22Rv1 (cell line): ENCODE measurements at regions not wholly inside any gene's neighbourhood (a gene's known extent, or its start where the extent isn't known, plus 50 kb on each side); places are given as distances from the start of the nearest gene placed in this dataset.

Experiments used
- H3K27ac ChIP-seq: fragments of 450-650 bp; 2 replicates; pipeline ENCODE4 v1.5.1; 2017
- CTCF ChIP-seq: fragments of 450-650 bp; IDR thresholded peaks from 2 replicates; pipeline ENCODE4 v1.5.1; 2017; ENCODE audit warnings: mild to moderate bottlenecking
- ZFX ChIP-seq: fragments of 450-650 bp; IDR thresholded peaks from 2 replicates; pipeline ENCODE4 v1.6.1; 2017; ENCODE audit warnings: antibody characterized with exemption, borderline replicate concordance

GRCh38 chr22:44383652-44384562, 71.2 kb upstream of the SHISAL1 start:
- TF ChIP-seq CTCF (no peak), ZFX (no peak)
- H3K27ac ChIP-seq, result no peak overlapping the region

- no peak for TF ChIP-seq ZFX
- H3K27ac ChIP-seq, result no peak overlapping the region
Observed at GRCh38 chr22:44383064-44383575, 70.4 kb upstream of the SHISAL1 start.

- TF ChIP-seq ZFX (no peak), CTCF (no peak)
- H3K27ac ChIP-seq, result no peak overlapping the region
Observed at GRCh38 chr22:44382116-44383038, 69.6 kb upstream of the SHISAL1 start.

- H3K27ac ChIP-seq, result no peak overlapping the region
- no peak for TF ChIP-seq ZFX
- TF ChIP-seq CTCF, result no peak
Observed at GRCh38 chr22:44381761-44382115, 69.0 kb upstream of the SHISAL1 start.

GRCh38 chr22:44380756-44381486, 68.2 kb upstream of the SHISAL1 start:
- no peak overlapping the region for H3K27ac ChIP-seq
- TF ChIP-seq CTCF, result no peak
- no peak for TF ChIP-seq ZFX

- TF ChIP-seq ZFX (no peak), CTCF (no peak)
- no peak overlapping the region for H3K27ac ChIP-seq
Observed at GRCh38 chr22:44379817-44380755, 67.3 kb upstream of the SHISAL1 start.
